ENCODE measurements at regions not wholly inside any gene's neighbourhood (a gene's known extent, or its start where the extent isn't known, plus 50 kb on each side); places are given as distances from the start of the nearest gene placed in this dataset.

DNA sequence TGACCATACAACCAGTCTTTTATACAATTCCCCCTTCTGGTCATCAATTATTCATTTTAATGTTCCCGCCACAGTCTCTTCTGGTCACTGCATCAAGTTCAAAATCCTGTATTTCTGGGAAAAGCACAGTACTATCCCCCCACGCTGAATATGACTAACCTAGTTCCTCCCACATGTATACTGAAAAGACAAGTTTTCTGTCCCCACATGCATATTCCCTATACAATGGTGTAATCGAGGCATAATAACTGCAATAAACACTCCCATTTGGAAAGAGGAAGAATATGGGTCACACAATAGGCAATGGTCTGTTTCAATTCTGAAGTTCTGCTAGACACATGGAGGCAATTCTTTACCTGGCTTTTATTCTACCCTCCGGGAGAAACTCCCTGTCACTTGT, 344.9 kb downstream of the EFNA5 start:
- DNase-seq (ENCODE audit: low spot score) = no peak

DNA sequence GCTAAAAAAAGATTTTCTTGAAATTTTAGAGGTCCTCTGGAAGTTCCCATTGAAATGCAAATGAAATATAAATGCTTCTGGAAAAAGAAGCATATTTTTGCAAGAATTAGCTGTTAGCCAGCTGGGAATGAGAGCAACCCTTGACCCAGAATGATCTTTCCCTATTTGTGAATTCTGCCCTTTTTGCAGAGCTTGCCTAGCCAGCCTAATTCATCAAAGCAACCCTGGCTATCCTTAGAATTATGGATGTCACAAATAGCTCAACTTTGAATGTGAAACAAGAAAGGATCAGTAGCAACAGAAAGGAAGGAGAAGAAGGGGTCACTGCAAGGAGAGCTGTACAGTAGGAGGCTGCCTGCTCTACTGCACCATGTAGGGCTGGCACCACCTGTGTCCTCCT, 345.9 kb downstream of the EFNA5 start:
- DNase-seq (ENCODE audit: low spot score) = no peak

GRCh38 chr5:107324071-107324470, 346.7 kb downstream of the EFNA5 start:
- no peak for DNase-seq (ENCODE audit: low spot score)

DNA sequence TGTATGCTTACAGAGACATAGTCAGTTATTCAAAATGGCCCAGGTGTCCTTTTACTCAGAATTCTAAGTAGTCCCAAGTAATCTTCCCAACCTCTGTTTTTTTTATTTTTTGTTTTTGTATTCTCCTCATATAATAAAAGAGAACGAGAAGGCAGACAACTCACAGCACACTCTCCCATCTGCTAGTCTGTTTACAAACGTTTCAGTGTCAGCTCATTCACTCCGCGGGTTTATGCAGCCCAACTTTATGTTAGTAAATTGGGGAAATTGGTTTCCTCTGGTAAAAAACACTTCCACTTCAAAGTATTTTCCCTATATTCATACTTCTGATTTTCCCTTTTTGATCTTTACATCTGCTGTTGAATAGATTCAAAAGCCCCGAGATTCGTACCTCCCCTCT, 347.2 kb downstream of the EFNA5 start:
- DNase-seq (ENCODE audit: low spot score) = no peak

DNA sequence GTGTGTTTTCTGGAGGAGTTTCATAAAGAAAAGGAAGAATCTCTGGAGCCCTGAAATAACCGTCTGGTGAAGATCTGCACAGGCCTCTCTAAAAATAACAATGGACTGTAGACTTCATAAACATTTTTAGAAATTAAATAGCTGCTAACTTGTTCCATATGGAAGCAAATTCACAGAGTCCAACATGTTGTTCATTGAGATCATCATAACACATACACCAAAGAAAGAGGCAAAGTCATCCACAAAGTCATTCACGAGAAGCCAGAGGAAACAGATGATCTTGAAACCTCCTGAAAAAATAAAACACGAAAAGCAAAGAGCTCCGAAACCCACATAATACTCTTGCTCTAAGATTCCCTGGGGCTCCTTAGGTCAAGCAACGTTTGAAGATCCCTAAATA, 347.8 kb downstream of the EFNA5 start:
- DNase-seq (ENCODE audit: low spot score) = no peak

- DNase-seq (ENCODE audit: low spot score) = no peak
Measured at GRCh38 chr5:107321906-107322305, 348.8 kb downstream of the EFNA5 start.

GRCh38 chr5:107320846-107321245, 349.9 kb downstream of the EFNA5 start:
- DNase-seq (ENCODE audit: low spot score) = no peak

GRCh38 chr5:107320376-107320775, 350.4 kb downstream of the EFNA5 start:
- no peak for DNase-seq (ENCODE audit: low spot score)

- DNase-seq (ENCODE audit: low spot score) = no peak
Measured at GRCh38 chr5:107319901-107320300, 350.8 kb downstream of the EFNA5 start.

- DNase-seq (ENCODE audit: low spot score) = no peak
Measured at GRCh38 chr5:107314330-107314729, 356.4 kb downstream of the EFNA5 start.

GRCh38 chr5:107313921-107314320, 356.8 kb downstream of the EFNA5 start:
- DNase-seq (ENCODE audit: low spot score) = no peak

DNA sequence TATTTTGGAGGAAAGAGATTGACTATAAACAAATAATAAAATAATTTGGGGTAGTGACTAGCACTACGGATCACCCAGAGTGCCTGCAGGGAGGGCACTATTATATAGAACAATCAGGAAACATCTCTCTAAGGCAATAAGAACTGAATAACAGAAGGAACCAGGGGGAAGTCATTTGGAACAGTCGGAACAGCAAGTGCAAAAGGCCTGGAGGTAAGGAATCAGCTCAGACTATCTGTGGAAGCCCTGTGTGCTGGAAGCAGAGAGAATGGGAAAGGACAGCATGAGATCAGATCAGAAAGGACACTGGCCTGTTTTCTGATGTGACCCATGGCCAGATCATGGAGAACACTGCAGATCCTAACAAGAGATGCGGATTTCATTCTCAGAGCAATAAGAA, 357.6 kb downstream of the EFNA5 start:
- DNase-seq (ENCODE audit: low spot score) = no peak

DNA sequence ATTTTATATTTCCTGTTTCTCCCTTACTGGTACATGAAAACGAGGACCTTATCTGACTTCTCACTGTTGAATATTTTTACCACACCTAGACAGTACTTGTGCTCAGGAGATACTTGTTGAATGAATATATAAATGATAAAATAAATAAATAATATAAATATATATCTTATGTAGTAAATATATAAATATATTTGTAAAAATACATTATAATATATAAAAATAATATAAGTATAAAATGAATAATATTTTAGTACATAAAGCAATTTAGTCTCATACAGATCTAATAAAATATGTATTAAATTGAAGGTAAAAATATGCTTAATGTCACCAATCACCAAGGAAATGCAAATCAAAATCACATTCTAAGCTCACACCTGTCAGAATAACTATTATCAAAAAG, 360.6 kb downstream of the EFNA5 start:
- no peak for DNase-seq (ENCODE audit: low spot score)

DNA sequence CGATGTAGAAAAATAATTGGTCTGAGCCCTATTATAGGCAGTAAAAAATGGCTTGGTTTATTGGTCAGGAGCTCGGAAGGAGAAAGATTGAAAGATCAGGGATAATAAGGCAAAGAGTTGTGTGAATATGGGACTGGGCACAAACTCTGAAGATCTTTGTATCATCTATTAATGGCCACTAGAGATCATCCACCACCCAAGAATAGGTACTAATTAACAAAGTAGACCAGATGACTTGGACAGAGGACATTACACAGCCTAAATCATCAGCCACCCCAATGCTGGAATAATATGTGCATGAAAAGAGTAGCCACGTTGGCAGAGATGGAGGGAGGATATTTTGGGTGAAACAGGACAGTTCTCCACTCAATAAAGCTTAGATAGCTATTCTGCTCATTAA, 364.1 kb downstream of the EFNA5 start:
- DNase-seq (ENCODE audit: low spot score) = no peak

DNA sequence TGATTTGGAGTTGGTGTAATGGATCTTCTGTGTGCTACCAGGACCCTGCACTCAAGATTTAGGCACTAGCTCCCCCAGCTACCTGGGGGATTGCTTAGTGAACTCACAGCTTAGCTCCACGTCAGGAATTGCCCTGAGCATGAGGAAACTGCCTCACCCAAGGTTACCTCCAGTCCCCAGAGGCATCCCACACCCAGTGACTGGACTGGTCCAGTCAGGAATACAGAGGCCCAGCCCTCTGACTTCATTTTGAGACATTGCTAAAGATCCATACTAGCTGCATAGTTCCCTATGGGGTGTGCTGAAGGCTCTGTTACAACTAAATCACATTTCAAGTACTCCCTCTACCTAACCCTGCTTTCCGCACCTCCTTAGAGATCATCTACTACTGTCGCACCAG, 364.7 kb downstream of the EFNA5 start:
- DNase-seq (ENCODE audit: low spot score) = no peak

DNA sequence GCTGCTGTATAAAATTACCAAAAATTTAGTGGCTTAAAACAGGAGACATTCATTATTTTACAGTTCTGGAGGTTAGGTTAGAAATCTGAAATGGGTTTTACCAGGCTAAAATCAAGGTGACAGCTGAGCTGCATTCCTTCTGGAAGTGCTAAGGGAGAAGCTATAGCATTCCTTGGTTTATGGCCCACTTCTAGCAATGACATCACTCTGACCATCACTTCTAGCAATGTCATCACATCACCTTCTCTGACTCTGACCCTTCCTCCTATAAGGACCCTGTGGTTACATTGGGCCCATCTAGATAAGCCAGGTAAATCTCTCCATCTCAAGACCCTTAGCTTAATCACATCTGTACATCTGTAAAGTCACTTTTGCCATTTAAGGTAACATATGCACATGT, 366.1 kb downstream of the EFNA5 start:
- DNase-seq (ENCODE audit: low spot score) = no peak

- no peak for DNase-seq (ENCODE audit: low spot score)
Measured at GRCh38 chr5:107303171-107303968, 367.4 kb downstream of the EFNA5 start.

DNA sequence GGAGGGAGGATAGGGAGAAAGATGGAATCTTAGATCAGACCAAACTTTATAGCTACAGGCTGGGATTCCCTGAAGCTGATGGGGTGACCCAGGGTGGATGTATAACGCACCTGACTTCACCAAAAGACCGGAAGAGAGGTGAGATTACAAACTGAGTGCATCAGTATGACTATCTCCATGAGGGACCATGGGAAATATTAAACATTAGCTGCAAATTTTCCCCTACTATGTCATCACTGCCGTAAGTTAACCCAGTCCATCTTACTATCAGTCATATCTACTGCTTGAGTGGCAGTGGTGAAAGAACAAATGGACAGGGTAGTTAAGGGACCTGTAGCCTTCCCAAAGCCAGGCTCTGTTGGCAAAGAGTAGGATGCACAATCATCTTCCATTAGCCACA, 368.3 kb downstream of the EFNA5 start:
- no peak for DNase-seq (ENCODE audit: low spot score)

DNA sequence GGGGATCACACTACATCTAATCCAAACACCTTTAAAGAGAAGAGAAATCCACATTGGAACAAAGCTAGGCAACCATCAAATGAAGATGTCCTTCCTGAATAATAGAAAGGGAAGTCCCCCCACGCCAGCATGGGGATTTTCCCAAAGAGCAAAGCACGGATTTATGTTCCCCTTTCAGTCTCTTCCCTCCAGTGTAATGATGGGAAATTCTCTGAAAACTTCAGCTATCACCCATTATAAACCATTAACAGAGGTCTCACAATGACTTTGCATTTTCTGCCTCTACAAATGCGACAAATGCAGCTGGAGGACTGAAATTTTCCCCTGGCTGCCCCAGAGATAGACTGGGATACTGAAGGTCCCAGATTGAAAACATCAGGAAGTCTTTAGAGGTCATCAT, 368.7 kb downstream of the EFNA5 start:
- no peak for DNase-seq (ENCODE audit: low spot score)

DNA sequence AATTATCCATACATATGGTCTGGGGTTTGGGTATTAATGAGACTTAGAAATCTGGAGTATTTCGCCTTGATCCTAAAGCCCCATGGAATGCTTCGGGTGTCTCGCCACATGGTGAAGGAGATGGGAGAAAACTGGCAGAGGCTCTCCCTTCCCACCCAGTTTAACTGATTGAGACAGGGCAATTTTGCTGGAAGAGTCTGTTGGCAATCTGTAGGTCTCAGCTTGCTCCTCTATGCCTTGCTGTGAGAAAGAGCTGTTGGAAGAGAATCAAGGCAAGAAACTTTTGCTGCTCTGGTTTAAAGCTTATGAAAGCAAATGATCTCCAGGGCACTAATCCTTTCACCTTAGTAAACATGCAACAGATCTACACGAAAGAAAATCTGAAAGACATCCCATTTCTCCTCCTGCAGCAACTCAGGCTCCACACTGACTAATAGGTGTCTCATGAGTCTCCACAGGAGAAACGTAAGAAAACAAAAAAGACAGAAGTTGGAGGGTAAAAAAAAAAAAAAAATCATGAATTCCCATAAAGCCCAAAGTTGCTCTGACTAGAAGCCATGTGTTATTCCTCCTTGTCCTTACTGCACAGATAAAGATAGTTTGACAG, 369.9 kb downstream of the EFNA5 start:
- DNase-seq (ENCODE audit: low spot score) = no peak

DNA sequence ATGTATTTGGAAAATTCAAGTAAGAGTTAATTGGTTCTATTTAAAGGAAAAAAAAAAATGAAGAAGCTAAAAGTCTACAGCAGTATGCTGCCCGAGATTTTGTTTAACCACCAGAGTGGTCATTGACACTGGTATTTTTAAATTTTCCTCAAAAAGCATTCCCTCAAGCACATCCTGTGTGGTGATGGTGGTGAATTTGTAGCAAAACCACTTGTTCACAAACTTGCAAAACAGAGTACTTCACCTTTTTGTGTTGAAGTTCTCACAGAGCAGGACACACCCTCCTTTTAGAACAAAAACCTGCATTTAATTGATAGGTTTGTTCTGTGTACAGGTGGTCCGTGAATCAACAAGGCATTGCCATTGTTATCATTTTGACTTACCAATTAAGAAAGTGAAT, 374.2 kb downstream of the EFNA5 start:
- no peak for DNase-seq (ENCODE audit: low spot score)

DNA sequence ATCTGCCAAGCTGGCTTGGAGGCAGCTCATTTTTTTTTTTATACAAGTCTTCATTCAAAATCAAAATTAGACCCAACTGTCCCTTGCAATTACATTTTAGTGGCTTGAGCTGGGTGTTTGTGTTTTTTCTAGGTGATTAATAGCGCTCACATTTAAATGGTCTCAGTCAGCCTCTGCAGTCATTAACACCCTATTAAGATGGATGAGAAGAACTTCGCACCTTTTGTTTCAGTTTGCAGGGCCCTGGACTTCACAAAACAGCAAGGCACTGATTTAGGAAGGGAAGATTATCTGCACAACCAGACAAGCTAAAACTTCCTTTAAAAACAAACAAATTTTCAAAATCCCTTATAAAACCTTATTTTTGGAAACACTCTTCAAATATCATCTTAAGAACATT, 374.8 kb downstream of the EFNA5 start:
- no peak for DNase-seq (ENCODE audit: low spot score)

- no peak for DNase-seq (ENCODE audit: low spot score)
Measured at GRCh38 chr5:107294669-107295068, 376.1 kb downstream of the EFNA5 start.

DNA sequence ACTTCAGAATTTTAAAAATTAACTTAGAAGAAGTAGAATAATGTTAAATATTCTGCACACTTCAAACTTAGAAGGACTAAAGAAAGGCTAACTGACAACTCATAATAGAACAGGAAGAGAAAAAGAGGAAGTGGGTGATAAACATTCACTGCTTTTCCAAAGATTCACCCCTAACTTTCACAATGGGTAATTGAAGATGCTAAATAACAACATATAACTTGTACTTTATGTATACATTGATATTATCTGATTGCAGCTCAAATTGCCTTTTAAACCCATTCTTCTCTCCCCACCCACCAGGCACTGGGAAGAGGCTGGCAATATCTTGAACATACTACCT, 376.6 kb downstream of the EFNA5 start:
- DNase-seq (ENCODE audit: low spot score) = no peak

All from ecto neural progenitor cell (in vitro differentiated cells).